Testis (tissue), 2 donors: ENCODE measurements at regions not wholly inside any gene's neighbourhood (a gene's known extent, or its start where the extent isn't known, plus 50 kb on each side); places are given as distances from the start of the nearest gene placed in this dataset.
A peak's percentile ranks its signal among the peaks of the same experiment; 100 is the strongest.

ENCODE experiments used
- DNase-seq: peaks from one replicate; pipeline ENCODE4 v3.0.0-alpha.2; 2019
- H3K27ac ChIP-seq, 2 donors: fragments of 200-600 bp; sonication (generic); one replicate each; pipeline ENCODE4 v1.5.1; 2019
- H3K27me3 ChIP-seq: fragments of 200-600 bp; sonication (generic); one replicate; pipeline ENCODE4 v1.5.1; 2019
- H3K36me3 ChIP-seq: fragments of 200-600 bp; sonication (generic); one replicate; pipeline ENCODE4 v1.5.1; 2017; ENCODE audit warnings: low read depth; ENCODE audit errors: missing control alignments
- H3K4me1 ChIP-seq: fragments of 200-600 bp; sonication (generic); one replicate; pipeline ENCODE4 v1.5.1; 2019
- H3K4me3 ChIP-seq, 2 donors: fragments of 200-600 bp; sonication (generic); one replicate each; pipeline ENCODE4 v1.5.1; 2017 to 2019
- H3K9me3 ChIP-seq: fragments of 200-600 bp; sonication (generic); one replicate; pipeline ENCODE4 v1.5.1; 2017
- POLR2A ChIP-seq: fragments of 450-650 bp; IDR thresholded peaks from one replicate; pipeline ENCODE4 v1.6.1; 2017; ENCODE audit warnings: antibody characterized with exemption, mild to moderate bottlenecking, moderate library complexity
- WGBS, 2 donors: methylation state at CpG; one replicate each; pipeline ENCODE4 v1.1.5; 2018; 5-methylcytosine and 5-hydroxymethylcytosine counted together
- intact Hi-C: fragments of 100-400 bp; cut with DNase I; formaldehyde crosslinking; loops from one replicate; pipeline ENCODE4 v1.15.1; 2023; ENCODE audit warnings: low total_unique reads
- TF ChIP-seq, protein P1 (sequence below), 3 experiments: fragments of 450-650 bp in 2 of 3; fragments of 200-600 bp in 1 of 3; sonication (generic) in 1 of 3; IDR thresholded peaks; one replicate each; pipeline ENCODE4 v1.5.1; 2016 to 2019; ENCODE audit warnings: antibody characterized with exemption in 3 of 3, mild to moderate bottlenecking in 2 of 3, moderate library complexity in 1 of 3

DNA sequence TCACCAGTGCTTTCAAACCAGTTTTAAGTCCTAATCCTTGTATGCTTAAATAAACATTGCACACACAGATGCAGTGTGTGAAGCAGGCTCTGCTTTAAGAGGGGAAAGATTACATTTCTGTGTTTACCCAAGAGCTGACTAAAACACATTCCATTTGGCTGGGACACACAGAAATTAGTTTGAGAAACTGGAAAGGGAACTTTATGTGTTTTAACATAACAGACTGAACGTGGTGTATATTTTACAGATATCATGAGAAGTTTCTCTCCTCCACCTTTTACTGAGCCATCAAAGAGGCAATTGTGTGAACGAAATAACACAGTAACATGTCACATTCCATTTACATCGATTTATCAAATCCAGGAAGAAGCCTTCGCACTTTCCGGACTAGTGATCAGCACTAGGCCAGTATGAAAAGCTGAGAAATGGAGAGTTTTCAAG is 121.8 kb downstream of the MAIP1 start:
- Histone ChIP-seq H3K27me3 (no peaks in the 10 kb centered on the region), H3K4me1 (no peaks in the 10 kb centered on the region), H3K4me3 (no peak overlapping the region), H3K9me3 (no peaks in the 10 kb centered on the region), H3K27ac (peak overlapping the region in 1 of 2 donors; percentile 5), H3K36me3 (no peaks in the 10 kb centered on the region)
- DNase-seq = no peak
- intact Hi-C loops = no loop called here
- no peak for TF ChIP-seq POLR2A
- TF ChIP-seq, protein P1, sequence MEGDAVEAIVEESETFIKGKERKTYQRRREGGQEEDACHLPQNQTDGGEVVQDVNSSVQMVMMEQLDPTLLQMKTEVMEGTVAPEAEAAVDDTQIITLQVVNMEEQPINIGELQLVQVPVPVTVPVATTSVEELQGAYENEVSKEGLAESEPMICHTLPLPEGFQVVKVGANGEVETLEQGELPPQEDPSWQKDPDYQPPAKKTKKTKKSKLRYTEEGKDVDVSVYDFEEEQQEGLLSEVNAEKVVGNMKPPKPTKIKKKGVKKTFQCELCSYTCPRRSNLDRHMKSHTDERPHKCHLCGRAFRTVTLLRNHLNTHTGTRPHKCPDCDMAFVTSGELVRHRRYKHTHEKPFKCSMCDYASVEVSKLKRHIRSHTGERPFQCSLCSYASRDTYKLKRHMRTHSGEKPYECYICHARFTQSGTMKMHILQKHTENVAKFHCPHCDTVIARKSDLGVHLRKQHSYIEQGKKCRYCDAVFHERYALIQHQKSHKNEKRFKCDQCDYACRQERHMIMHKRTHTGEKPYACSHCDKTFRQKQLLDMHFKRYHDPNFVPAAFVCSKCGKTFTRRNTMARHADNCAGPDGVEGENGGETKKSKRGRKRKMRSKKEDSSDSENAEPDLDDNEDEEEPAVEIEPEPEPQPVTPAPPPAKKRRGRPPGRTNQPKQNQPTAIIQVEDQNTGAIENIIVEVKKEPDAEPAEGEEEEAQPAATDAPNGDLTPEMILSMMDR (IDR thresholded peaks at IDR 0.05) = no peak
- 33 to 51% methylated on average over 5 of the region's 5 CpGs for WGBS, 2 donors

DNA sequence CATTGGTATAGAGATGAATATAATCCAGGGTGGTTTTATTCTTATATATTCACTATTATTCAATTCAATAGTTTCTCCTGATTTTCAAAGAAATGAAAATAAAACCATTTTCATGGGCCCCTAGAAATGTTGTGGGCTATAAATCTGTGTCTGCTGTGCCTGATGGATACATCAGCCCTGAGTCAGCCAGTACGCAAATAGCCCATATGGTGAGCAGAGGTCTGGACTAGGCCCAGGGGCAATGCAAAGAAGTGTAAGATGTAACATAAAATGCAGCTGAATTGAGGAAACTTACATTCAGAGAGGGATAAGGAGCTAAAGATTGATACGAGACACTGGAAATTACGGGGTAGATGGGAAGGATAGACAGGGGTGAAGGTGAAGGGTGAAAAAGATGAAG is 122.5 kb downstream of the MAIP1 start:
- Histone ChIP-seq H3K4me3 (no peak overlapping the region), H3K4me1 (no peaks in the 10 kb centered on the region), H3K27me3 (no peaks in the 10 kb centered on the region), H3K27ac (peak overlapping the region in 1 of 2 donors; percentile 5), H3K36me3 (no peaks in the 10 kb centered on the region), H3K9me3 (no peaks in the 10 kb centered on the region)
- DNase-seq = no peak
- WGBS, 2 donors = 88 to 95% methylated on average over 3 of the region's 3 CpGs
- intact Hi-C loops = no loop called here
- TF ChIP-seq, protein P1 (IDR thresholded peaks at IDR 0.05) = no peak
- TF ChIP-seq POLR2A = no peak

DNA sequence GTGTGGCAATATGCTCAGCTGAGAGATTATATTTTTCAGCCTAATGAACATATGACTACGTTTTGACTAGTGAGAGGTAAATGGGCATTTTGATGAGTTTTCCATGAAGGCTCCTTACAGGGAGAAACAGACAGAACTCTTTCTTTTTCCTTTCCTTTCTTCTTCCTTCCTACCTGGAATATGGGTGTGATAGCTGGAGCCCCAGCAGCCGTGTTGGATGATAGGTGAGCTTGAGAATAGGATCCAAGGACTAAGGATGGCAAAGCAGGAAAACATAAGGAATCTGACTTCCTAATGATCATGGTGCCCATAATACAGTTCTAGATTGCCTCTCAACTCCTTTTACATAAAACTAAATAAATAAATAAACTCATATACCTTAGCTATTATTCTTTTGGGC is 124.0 kb downstream of the MAIP1 start:
- Histone ChIP-seq H3K27ac (no peak overlapping the region), H3K9me3 (no peaks in the 10 kb centered on the region), H3K27me3 (no peaks in the 10 kb centered on the region), H3K36me3 (no peaks in the 10 kb centered on the region), H3K4me1 (no peaks in the 10 kb centered on the region), H3K4me3 (no peak overlapping the region)
- TF ChIP-seq POLR2A = no peak
- TF ChIP-seq, protein P1 (IDR thresholded peaks at IDR 0.05) = no peak
- 86 to 97% methylated on average over 2 of the region's 2 CpGs for WGBS, 2 donors
- no peak for DNase-seq
- intact Hi-C loops = no loop called here

DNA sequence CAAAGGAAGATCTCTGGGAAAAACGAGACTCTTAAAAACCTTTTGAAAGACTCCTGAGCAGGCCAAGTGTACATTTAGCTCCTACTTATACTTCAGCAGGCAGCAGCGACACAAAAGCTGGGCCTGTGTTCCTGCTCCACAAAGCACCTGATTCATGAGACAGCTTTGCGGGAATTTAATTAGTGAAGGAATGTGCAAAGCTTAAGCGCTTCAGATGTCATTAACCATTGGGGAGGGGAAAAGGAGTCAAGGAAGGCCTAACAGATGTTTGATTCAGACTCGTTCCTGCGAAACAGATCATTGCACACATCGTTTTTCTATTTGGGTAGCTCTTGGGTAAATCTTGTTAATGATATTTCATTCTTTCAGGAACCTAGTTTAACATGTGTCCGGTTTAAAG is 125.9 kb downstream of the MAIP1 start:
- Histone ChIP-seq H3K27me3 (no peaks in the 10 kb centered on the region), H3K4me3 (no peak overlapping the region), H3K9me3 (no peaks in the 10 kb centered on the region), H3K36me3 (no peaks in the 10 kb centered on the region), H3K27ac (no peak overlapping the region), H3K4me1 (no peaks in the 10 kb centered on the region)
- no peak for DNase-seq
- intact Hi-C loops = no loop called here
- TF ChIP-seq, protein P1 (IDR thresholded peaks at IDR 0.05) = no peak
- no peak for TF ChIP-seq POLR2A
- WGBS, 2 donors = 78 to 84% methylated on average over 8 of the region's 8 CpGs

DNA sequence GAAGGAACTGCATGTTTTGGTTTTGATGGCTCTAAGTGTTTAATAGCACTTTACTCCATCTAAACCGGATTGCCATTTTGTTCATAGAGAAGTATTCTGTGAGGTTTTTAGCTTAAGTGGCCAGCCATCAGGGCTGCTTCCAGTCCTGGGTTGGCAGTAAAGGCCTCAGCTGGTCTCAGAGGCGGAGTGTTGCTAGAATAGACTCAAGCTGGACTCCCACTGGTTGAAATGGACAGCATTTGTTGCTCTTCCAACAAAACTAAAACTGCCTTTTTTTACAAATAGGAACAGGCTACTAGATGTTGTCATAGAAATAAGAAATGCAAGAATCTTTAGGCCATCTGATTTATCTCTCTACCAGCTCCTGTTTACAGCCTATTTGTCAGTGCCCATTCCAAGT is 126.4 kb downstream of the MAIP1 start:
- H3K27ac ChIP-seq = no peak overlapping the region
- no peaks in the 10 kb centered on the region for H3K4me1 ChIP-seq
- H3K4me3 ChIP-seq = no peak overlapping the region
- no peaks in the 10 kb centered on the region for H3K27me3 ChIP-seq
- no peaks in the 10 kb centered on the region for H3K9me3 ChIP-seq
- intact Hi-C loops = no loop called here
- DNase-seq = no peak
- WGBS, 2 donors = 86 to 93% methylated on average over 2 of the region's 2 CpGs
- TF ChIP-seq, protein P1 (IDR thresholded peaks at IDR 0.05) = no peak
- no peak for TF ChIP-seq POLR2A
- H3K36me3 ChIP-seq = no peaks in the 10 kb centered on the region
